Activated T-cell treated with anti-CD3 and anti-CD28 coated beads, Interleukin-2, amount 50 U/mL, for 1 hour (primary cell): ENCODE measurements at regions not wholly inside any gene's neighbourhood (a gene's known extent, or its start where the extent isn't known, plus 50 kb on each side); places are given as distances from the start of the nearest gene placed in this dataset.
A peak's percentile ranks its signal among the peaks of the same experiment; 100 is the strongest.

Source experiments
- DNase-seq: peaks from one replicate; pipeline ENCODE4 v3.0.0-alpha.2; 2020

GRCh38 chr11:104652996-104653395 is 245.3 kb downstream of the CASP12 start:
- DNase-seq, result no peak

- DNase-seq, result no peak
Observed at GRCh38 chr11:104650234-104650633, 248.0 kb downstream of the CASP12 start.

GRCh38 chr11:104649002-104649401 is 249.3 kb downstream of the CASP12 start:
- DNase-seq, result no peak

GRCh38 chr11:104645261-104646222 is 252.7 kb downstream of the CASP12 start:
- DNase-seq, result no peak

GRCh38 chr11:104637662-104638170 is 260.5 kb downstream of the CASP12 start:
- DNase-seq, result no peak

GRCh38 chr11:104633226-104633625 is 265.0 kb downstream of the CASP12 start:
- DNase-seq, result no peak

GRCh38 chr11:104630352-104630751 is 267.9 kb downstream of the CASP12 start:
- DNase-seq, result no peak

GRCh38 chr11:104625246-104625645 is 273.0 kb downstream of the CASP12 start:
- no peak for DNase-seq

- no peak for DNase-seq
Observed at GRCh38 chr11:104624021-104624420, 274.2 kb downstream of the CASP12 start.

- DNase-seq, result no peak
Observed at GRCh38 chr11:104623518-104623917, 274.7 kb downstream of the CASP12 start.

GRCh38 chr11:104620991-104621390 is 277.3 kb downstream of the CASP12 start:
- DNase-seq, result no peak

- no peak for DNase-seq
Observed at GRCh38 chr11:104619751-104620150, 278.5 kb downstream of the CASP12 start.

- DNase-seq, result no peak
Observed at GRCh38 chr11:104618954-104619353, 279.3 kb downstream of the CASP12 start.

- no peak for DNase-seq
Observed at GRCh38 chr11:104614961-104615360, 283.3 kb downstream of the CASP12 start.

- no peak for DNase-seq
Observed at GRCh38 chr11:104614117-104614680, 284.1 kb downstream of the CASP12 start.

GRCh38 chr11:104610635-104611034 is 287.6 kb downstream of the CASP12 start:
- no peak for DNase-seq

GRCh38 chr11:104609311-104610085 is 288.8 kb downstream of the CASP12 start:
- DNase-seq, result peak; percentile 23

GRCh38 chr11:104602643-104603042 is 295.6 kb downstream of the CASP12 start:
- DNase-seq, result no peak

- DNase-seq, result no peak
Observed at GRCh38 chr11:104594228-104594958, 303.9 kb downstream of the CASP12 start.

- DNase-seq, result no peak
Observed at GRCh38 chr11:104588970-104589369, 309.3 kb downstream of the CASP12 start.

- no peak for DNase-seq
Observed at GRCh38 chr11:104588446-104588845, 309.8 kb downstream of the CASP12 start.

- no peak for DNase-seq
Observed at GRCh38 chr11:104584823-104585222, 313.4 kb downstream of the CASP12 start.

- DNase-seq, result no peak
Observed at GRCh38 chr11:104583857-104584256, 314.4 kb downstream of the CASP12 start.
